Liver (tissue), 3 donors: ENCODE measurements at regions not wholly inside any gene's neighbourhood (a gene's known extent, or its start where the extent isn't known, plus 50 kb on each side); places are given as distances from the start of the nearest gene placed in this dataset.

Source experiments
- FOXA1 ChIP-seq: IDR thresholded peaks from 2 replicates; pipeline ENCODE4 v1.6.1; 2016; ENCODE audit warnings: antibody characterized with exemption
- GABPA ChIP-seq, 2 donors: IDR thresholded peaks in 1 of 2; conservative IDR thresholded peaks in 1 of 2; 2 replicates each; pipeline ENCODE4 v1.6.1; 2016; ENCODE audit warnings: antibody characterized with exemption in 2 of 2, mild to moderate bottlenecking in 1 of 2, moderate library complexity in 1 of 2
- JUND ChIP-seq, 2 donors: IDR thresholded peaks; 2 replicates each; pipeline ENCODE4 v1.6.1; 2016; ENCODE audit warnings: antibody characterized with exemption in 2 of 2
- NR2F2 ChIP-seq: IDR thresholded peaks from 2 replicates; pipeline ENCODE4 v1.6.1; 2016; ENCODE audit warnings: antibody characterized with exemption
- RXRA ChIP-seq, 2 donors: IDR thresholded peaks; 2 replicates each; pipeline ENCODE4 v1.6.1; 2017 to 2018; ENCODE audit warnings: antibody characterized with exemption in 2 of 2, mild to moderate bottlenecking in 1 of 2
- TAF1 ChIP-seq: conservative IDR thresholded peaks from 2 replicates; pipeline ENCODE4 v1.6.1; 2016; ENCODE audit warnings: antibody characterized with exemption, mild to moderate bottlenecking
- YY1 ChIP-seq: IDR thresholded peaks from 2 replicates; pipeline ENCODE4 v1.6.1; 2016; ENCODE audit warnings: antibody characterized with exemption, mild to moderate bottlenecking
- TF ChIP-seq, protein P1 (sequence below): fragments of 150-350 bp; IDR thresholded peaks from 2 replicates; pipeline ENCODE4 v1.5.1; 2017; ENCODE audit warnings: improper control_type of control experiment, low read depth, low read length; ENCODE audit not compliant: missing input control
- donor health status: healthy.
- donor health status: healthy.

DNA sequence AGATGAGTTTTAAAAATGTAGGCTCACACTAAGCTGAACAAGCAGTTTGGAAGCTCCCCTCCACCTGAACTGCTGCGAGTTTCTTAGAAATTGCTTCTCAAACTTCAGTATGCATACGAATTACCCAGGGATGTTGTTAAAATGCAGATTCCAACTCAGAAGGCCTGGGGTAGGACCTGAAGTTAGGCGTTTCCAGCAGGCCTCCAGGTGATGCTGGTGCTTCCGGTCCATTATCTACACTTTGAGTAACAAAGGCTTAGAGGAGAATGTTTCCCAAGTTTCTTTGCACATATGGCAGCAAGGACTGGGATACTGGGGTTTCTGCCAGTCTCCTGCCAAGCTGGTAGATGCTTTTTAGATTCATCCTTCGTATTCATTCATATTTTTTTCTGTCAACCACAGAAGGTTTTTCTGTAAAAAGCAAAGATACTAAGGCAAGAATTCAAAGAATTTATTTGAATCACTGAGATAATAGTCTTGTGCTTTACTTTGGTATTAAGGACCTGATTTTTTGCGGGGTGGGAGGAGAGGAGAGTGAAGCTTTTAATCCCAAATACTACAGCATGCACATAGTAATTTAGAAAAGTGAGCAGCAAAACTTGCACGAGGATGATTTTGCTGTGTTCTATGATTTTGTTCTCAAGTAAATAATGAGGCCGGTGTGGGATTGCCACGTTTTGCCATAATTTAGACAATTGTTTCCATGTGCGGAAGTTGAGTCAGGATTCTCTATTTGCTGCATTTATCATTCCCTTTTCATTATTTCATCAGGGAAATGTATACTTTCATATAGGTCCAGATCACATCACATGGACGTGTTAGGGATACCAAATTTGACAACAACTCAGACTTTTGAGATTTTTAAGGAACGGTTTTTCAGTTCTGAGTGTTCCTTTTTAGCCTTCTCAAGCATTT, 137.6 kb upstream of the SPATS2L start:
- TF ChIP-seq, protein P1, sequence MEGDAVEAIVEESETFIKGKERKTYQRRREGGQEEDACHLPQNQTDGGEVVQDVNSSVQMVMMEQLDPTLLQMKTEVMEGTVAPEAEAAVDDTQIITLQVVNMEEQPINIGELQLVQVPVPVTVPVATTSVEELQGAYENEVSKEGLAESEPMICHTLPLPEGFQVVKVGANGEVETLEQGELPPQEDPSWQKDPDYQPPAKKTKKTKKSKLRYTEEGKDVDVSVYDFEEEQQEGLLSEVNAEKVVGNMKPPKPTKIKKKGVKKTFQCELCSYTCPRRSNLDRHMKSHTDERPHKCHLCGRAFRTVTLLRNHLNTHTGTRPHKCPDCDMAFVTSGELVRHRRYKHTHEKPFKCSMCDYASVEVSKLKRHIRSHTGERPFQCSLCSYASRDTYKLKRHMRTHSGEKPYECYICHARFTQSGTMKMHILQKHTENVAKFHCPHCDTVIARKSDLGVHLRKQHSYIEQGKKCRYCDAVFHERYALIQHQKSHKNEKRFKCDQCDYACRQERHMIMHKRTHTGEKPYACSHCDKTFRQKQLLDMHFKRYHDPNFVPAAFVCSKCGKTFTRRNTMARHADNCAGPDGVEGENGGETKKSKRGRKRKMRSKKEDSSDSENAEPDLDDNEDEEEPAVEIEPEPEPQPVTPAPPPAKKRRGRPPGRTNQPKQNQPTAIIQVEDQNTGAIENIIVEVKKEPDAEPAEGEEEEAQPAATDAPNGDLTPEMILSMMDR: no peak
- no peak for TF ChIP-seq TAF1
- no peak for TF ChIP-seq YY1
- no peak for TF ChIP-seq RXRA (IDR thresholded peaks at IDR 0.05)
- no peak for TF ChIP-seq JUND (IDR thresholded peaks at IDR 0.05)
- TF ChIP-seq GABPA (IDR thresholded peaks at IDR 0.05 in 1 of 2, conservative IDR thresholded peaks at IDR 0.05 in 1 of 2): no peak
- TF ChIP-seq NR2F2: no peak
- no peak for TF ChIP-seq FOXA1
